ENCODE measurements at regions not wholly inside any gene's neighbourhood (a gene's known extent, or its start where the extent isn't known, plus 50 kb on each side); places are given as distances from the start of the nearest gene placed in this dataset.
A peak's percentile ranks its signal among the peaks of the same experiment; 100 is the strongest.
"Not testable (repeated sequence)": the region's sequence is repeated elsewhere in the genome, so short reads cannot be mapped to it uniquely, and the experiment has no call there.

GRCh38 chr7:24171951-24172350 is 112.0 kb upstream of the NPY start:
- DNase-seq (ENCODE audit: low spot score in 2 of 2); ATAC-seq (replicated peaks; ENCODE audit: extremely low read depth, poor library complexity, severe bottlenecking); H3K27me3 Mint-ChIP-seq; H3K36me3 Mint-ChIP-seq (ENCODE audit: insufficient read depth); H3K9me3 Mint-ChIP-seq; H3K4me3 Mint-ChIP-seq; H3K4me1 Mint-ChIP-seq; H3K27ac Mint-ChIP-seq (ENCODE audit: low read depth): not testable (repeated sequence)

- Mint-ChIP-seq H3K27me3 (peaks cover 10% of the 10 kb centered on the region), H3K36me3 (ENCODE audit: insufficient read depth) (peaks cover 1% of the 10 kb centered on the region), H3K27ac (ENCODE audit: low read depth) (no peak overlapping the region), H3K9me3 (no peaks in the 10 kb centered on the region), H3K4me3 (no peak overlapping the region), H3K4me1 (no peaks in the 10 kb centered on the region)
- ATAC-seq (replicated peaks; ENCODE audit: extremely low read depth, poor library complexity, severe bottlenecking) (no peak), DNase-seq (ENCODE audit: low spot score in 2 of 2) (no peak)
Observed at GRCh38 chr7:24172856-24173255, 111.1 kb upstream of the NPY start.

DNA sequence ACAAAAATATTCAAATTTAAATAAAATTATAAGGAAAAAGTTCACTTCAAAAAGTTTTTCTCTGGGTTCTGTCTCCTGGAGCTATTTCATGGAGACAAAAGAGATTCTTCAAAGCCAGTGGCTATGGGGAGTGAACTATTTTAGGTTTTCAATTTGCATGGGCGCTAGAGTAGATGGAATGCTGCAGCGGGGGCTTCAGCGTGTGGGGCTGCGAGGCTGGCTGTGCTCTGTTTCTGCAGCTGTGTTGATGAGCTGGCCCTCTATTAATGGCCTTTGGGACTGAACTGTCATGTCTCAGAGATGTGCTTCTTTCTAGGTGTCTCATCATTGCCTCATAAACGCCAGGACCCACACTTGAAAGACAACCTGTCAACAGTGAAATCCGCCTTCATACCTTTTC is 108.4 kb upstream of the NPY start:
- DNase-seq (ENCODE audit: low spot score in 2 of 2) (no peak), ATAC-seq (replicated peaks; ENCODE audit: extremely low read depth, poor library complexity, severe bottlenecking) (no peak)
- H3K9me3 Mint-ChIP-seq = no peaks in the 10 kb centered on the region
- H3K36me3 Mint-ChIP-seq (ENCODE audit: insufficient read depth) = peaks cover 1% of the 10 kb centered on the region
- H3K4me3 Mint-ChIP-seq = no peak overlapping the region
- peaks cover 31% of the 10 kb centered on the region for H3K27me3 Mint-ChIP-seq
- no peaks in the 10 kb centered on the region for H3K4me1 Mint-ChIP-seq
- H3K27ac Mint-ChIP-seq (ENCODE audit: low read depth) = no peak overlapping the region

GRCh38 chr7:24178811-24179570 is 105.0 kb upstream of the NPY start:
- DNase-seq (ENCODE audit: low spot score in 2 of 2) (no peak), ATAC-seq (replicated peaks; ENCODE audit: extremely low read depth, poor library complexity, severe bottlenecking) (no peak)
- Mint-ChIP-seq H3K27me3 (peaks cover 33% of the 10 kb centered on the region), H3K27ac (ENCODE audit: low read depth) (no peak overlapping the region), H3K4me3 (no peak overlapping the region), H3K9me3 (no peaks in the 10 kb centered on the region), H3K36me3 (ENCODE audit: insufficient read depth) (peaks cover 1% of the 10 kb centered on the region), H3K4me1 (no peaks in the 10 kb centered on the region)

DNA sequence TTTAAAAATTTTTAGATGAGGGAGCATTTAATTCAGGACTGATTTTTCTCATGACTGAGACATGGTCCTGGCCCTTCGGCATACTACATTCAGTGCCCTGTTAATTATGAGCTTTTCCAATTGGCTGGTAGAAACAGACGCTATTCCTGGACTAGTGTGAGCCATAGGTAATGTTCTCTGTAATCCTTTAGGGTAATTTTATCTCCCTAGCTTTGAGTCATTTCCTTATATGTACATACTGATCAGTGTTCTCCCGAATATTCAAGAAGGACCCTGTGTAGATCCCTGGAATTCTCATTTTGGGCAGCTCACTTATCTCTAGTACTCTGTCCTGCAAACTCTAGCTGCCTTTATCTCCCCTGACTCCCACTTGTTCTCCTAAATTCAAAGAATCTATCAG is 92.6 kb upstream of the NPY start:
- no peak for DNase-seq (ENCODE audit: low spot score in 2 of 2)
- no peaks in the 10 kb centered on the region for H3K4me1 Mint-ChIP-seq
- ATAC-seq (replicated peaks; ENCODE audit: extremely low read depth, poor library complexity, severe bottlenecking) = no peak
- peaks cover 46% of the 10 kb centered on the region for H3K27me3 Mint-ChIP-seq
- no peaks in the 10 kb centered on the region for H3K36me3 Mint-ChIP-seq (ENCODE audit: insufficient read depth)
- no peak overlapping the region for H3K27ac Mint-ChIP-seq (ENCODE audit: low read depth)
- H3K4me3 Mint-ChIP-seq = no peak overlapping the region
- no peaks in the 10 kb centered on the region for H3K9me3 Mint-ChIP-seq

DNA sequence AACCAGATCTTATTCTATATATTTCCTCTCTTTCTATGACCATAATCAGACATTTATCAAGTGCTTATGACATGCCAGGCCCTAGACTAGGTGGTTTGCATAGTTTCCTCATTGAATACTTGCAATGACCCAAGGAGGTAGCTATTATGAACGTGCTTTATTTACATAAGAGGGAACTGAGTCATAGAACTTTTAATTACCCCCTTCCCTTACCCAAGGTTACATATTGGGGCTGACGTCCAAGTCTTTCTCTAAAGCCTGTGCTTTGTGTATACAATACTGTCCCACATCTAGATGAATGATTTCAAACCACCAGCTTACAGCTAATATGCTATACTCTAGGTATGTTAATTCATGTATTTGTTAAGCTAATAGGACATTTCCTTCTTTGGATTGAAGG is 91.9 kb upstream of the NPY start:
- H3K9me3 Mint-ChIP-seq = no peaks in the 10 kb centered on the region
- H3K4me3 Mint-ChIP-seq = no peak overlapping the region
- ATAC-seq (replicated peaks; ENCODE audit: extremely low read depth, poor library complexity, severe bottlenecking) (no peak), DNase-seq (ENCODE audit: low spot score in 2 of 2) (no peak)
- no peaks in the 10 kb centered on the region for H3K4me1 Mint-ChIP-seq
- peaks cover 46% of the 10 kb centered on the region for H3K27me3 Mint-ChIP-seq
- H3K36me3 Mint-ChIP-seq (ENCODE audit: insufficient read depth) = no peaks in the 10 kb centered on the region
- no peak overlapping the region for H3K27ac Mint-ChIP-seq (ENCODE audit: low read depth)

GRCh38 chr7:24192691-24193090 is 91.3 kb upstream of the NPY start:
- Mint-ChIP-seq H3K27me3 (peaks cover 42% of the 10 kb centered on the region), H3K9me3 (no peaks in the 10 kb centered on the region), H3K27ac (ENCODE audit: low read depth) (no peak overlapping the region), H3K36me3 (ENCODE audit: insufficient read depth) (no peaks in the 10 kb centered on the region), H3K4me3 (no peak overlapping the region), H3K4me1 (no peaks in the 10 kb centered on the region)
- no peak for DNase-seq (ENCODE audit: low spot score in 2 of 2)
- no peak for ATAC-seq (replicated peaks; ENCODE audit: extremely low read depth, poor library complexity, severe bottlenecking)

- Mint-ChIP-seq H3K36me3 (ENCODE audit: insufficient read depth) (no peaks in the 10 kb centered on the region), H3K4me3 (no peak overlapping the region), H3K27ac (ENCODE audit: low read depth) (no peak overlapping the region), H3K27me3 (no peaks in the 10 kb centered on the region), H3K4me1 (peaks cover 12% of the 10 kb centered on the region), H3K9me3 (no peaks in the 10 kb centered on the region)
- DNase-seq (ENCODE audit: low spot score in 2 of 2) (no peak), ATAC-seq (replicated peaks; ENCODE audit: extremely low read depth, poor library complexity, severe bottlenecking) (no peak)
Observed at GRCh38 chr7:24197852-24198251, 86.1 kb upstream of the NPY start.

DNA sequence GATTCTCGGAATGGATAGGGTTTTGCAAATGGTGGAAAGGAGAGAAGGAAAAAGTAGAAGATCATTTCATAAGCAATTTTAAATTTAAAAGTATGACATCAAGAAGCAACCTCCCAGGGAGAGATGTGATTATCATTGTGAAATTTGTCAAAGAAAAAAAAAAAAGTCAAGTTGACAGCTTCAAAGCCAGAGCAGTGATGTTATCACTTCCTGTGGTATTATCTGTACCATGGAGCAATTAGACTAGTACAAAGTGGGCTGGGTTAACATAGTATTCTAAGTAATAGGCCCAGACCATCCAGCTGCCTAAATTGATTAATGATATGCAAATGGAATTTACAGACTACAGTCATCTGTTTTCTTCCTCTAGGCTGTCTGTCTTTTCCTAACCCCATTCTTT is 84.0 kb upstream of the NPY start:
- Mint-ChIP-seq H3K27me3 (no peaks in the 10 kb centered on the region), H3K4me3 (no peak overlapping the region), H3K27ac (ENCODE audit: low read depth) (no peak overlapping the region), H3K9me3 (no peaks in the 10 kb centered on the region), H3K4me1 (peaks cover 12% of the 10 kb centered on the region), H3K36me3 (ENCODE audit: insufficient read depth) (no peaks in the 10 kb centered on the region)
- peak; percentile 97 for ATAC-seq (replicated peaks; ENCODE audit: extremely low read depth, poor library complexity, severe bottlenecking)
- no peak for DNase-seq (ENCODE audit: low spot score in 2 of 2)

DNA sequence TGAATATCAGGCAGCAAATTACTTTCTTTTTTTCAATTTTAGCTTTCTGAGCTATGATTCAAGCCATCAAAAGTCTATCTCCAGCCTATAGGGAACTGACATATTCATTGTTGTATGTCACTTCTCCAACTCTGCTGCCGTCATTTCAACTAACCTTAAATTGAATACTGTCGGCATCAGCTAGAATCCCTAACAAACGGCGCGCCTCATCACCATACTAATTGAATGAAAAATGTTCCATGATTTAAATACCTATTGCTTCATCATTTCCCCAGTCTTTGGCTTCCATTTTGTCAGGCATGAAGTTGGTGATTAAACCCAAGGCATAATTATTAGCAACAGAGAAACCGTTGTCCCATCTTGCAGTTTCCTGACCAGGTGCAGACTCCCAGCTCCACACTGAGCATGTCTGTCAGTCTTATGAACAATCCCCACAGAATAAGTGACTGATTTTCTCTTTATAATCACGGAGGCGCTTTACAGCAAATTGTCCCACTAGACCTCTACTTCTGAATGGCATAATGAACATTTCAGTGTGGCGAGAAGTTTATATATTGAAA is 83.5 kb upstream of the NPY start:
- H3K36me3 Mint-ChIP-seq (ENCODE audit: insufficient read depth) = no peaks in the 10 kb centered on the region
- H3K4me3 Mint-ChIP-seq = no peak overlapping the region
- H3K27ac Mint-ChIP-seq (ENCODE audit: low read depth) = no peak overlapping the region
- peaks cover 12% of the 10 kb centered on the region for H3K4me1 Mint-ChIP-seq
- no peaks in the 10 kb centered on the region for H3K27me3 Mint-ChIP-seq
- ATAC-seq (replicated peaks; ENCODE audit: extremely low read depth, poor library complexity, severe bottlenecking) (no peak), DNase-seq (ENCODE audit: low spot score in 2 of 2) (no peak)
- H3K9me3 Mint-ChIP-seq = no peaks in the 10 kb centered on the region

DNA sequence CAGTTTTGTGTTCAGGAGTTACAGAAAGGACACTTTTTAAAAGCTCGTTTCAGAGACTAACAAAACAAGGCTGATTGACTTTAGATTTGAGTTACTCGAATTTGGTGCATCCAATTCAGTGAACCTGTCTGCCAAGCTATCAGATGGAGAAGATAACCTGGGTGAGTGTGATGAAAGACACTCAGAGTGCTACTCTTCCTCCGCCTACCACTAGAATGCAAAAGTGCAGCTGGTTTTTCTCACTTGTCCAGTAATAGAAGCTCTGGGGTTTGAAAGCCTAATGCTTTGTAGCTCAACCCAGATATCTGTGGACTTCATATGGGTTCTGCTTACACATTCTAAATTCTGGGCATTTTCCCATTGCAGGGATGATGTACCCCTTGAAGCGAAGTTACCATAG is 82.8 kb upstream of the NPY start:
- DNase-seq (ENCODE audit: low spot score in 2 of 2) (no peak), ATAC-seq (replicated peaks; ENCODE audit: extremely low read depth, poor library complexity, severe bottlenecking) (no peak)
- no peak overlapping the region for H3K27ac Mint-ChIP-seq (ENCODE audit: low read depth)
- H3K27me3 Mint-ChIP-seq = no peaks in the 10 kb centered on the region
- H3K4me1 Mint-ChIP-seq = peaks cover 12% of the 10 kb centered on the region
- H3K36me3 Mint-ChIP-seq (ENCODE audit: insufficient read depth) = no peaks in the 10 kb centered on the region
- H3K9me3 Mint-ChIP-seq = no peaks in the 10 kb centered on the region
- no peak overlapping the region for H3K4me3 Mint-ChIP-seq

DNA sequence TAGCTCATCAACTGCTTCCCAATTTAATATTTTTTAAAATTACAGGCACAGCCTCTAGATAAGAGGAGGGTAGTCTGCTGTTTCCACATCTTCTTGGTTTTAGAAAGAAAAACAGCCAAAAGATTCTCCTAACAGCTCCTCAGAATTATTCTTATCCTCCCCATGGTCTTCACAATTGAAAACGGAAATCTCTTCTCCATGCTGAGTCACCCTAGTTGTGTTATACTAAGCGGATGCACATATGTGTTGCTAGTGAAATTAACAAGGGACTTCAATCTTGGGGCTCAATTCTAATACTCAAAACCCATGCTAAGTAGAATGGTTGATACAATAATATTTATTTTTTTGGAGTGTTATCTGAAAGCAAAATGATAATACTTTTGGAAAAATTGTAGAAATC is 71.9 kb upstream of the NPY start:
- no peaks in the 10 kb centered on the region for H3K36me3 Mint-ChIP-seq (ENCODE audit: insufficient read depth)
- no peaks in the 10 kb centered on the region for H3K27me3 Mint-ChIP-seq
- H3K4me1 Mint-ChIP-seq = no peaks in the 10 kb centered on the region
- no peak overlapping the region for H3K27ac Mint-ChIP-seq (ENCODE audit: low read depth)
- ATAC-seq (replicated peaks; ENCODE audit: extremely low read depth, poor library complexity, severe bottlenecking) = no peak
- H3K4me3 Mint-ChIP-seq = no peak overlapping the region
- DNase-seq (ENCODE audit: low spot score in 2 of 2) = no peak
- no peaks in the 10 kb centered on the region for H3K9me3 Mint-ChIP-seq

- Mint-ChIP-seq H3K4me3 (no peak overlapping the region), H3K9me3 (no peaks in the 10 kb centered on the region), H3K27me3 (no peaks in the 10 kb centered on the region), H3K27ac (ENCODE audit: low read depth) (no peak overlapping the region), H3K36me3 (ENCODE audit: insufficient read depth) (no peaks in the 10 kb centered on the region), H3K4me1 (no peaks in the 10 kb centered on the region)
- DNase-seq (ENCODE audit: low spot score in 2 of 2) = no peak
- no peak for ATAC-seq (replicated peaks; ENCODE audit: extremely low read depth, poor library complexity, severe bottlenecking)
Observed at GRCh38 chr7:24213311-24213710, 70.7 kb upstream of the NPY start.

All from central memory CD8-positive, alpha-beta T cell (primary cell).